ENCODE measurements at regions not wholly inside any gene's neighbourhood (a gene's known extent, or its start where the extent isn't known, plus 50 kb on each side); places are given as distances from the start of the nearest gene placed in this dataset.

GRCh38 chr10:85319826-85320225, 991.4 kb downstream of the CCSER2 start:
- H3K27me3 ChIP-seq (ENCODE audit: insufficient read depth in 3 of 3, low read length in 2 of 3): no peaks in the 10 kb centered on the region
- TF ChIP-seq, protein P1, sequence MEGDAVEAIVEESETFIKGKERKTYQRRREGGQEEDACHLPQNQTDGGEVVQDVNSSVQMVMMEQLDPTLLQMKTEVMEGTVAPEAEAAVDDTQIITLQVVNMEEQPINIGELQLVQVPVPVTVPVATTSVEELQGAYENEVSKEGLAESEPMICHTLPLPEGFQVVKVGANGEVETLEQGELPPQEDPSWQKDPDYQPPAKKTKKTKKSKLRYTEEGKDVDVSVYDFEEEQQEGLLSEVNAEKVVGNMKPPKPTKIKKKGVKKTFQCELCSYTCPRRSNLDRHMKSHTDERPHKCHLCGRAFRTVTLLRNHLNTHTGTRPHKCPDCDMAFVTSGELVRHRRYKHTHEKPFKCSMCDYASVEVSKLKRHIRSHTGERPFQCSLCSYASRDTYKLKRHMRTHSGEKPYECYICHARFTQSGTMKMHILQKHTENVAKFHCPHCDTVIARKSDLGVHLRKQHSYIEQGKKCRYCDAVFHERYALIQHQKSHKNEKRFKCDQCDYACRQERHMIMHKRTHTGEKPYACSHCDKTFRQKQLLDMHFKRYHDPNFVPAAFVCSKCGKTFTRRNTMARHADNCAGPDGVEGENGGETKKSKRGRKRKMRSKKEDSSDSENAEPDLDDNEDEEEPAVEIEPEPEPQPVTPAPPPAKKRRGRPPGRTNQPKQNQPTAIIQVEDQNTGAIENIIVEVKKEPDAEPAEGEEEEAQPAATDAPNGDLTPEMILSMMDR (IDR thresholded peaks at IDR 0.05): no peak
- intact Hi-C loops (cut with DNase I): no loop called here
- H3K4me3 ChIP-seq: no peak overlapping the region
- no peaks in the 10 kb centered on the region for H3K4me1 ChIP-seq
- H3K9me3 ChIP-seq: no peaks in the 10 kb centered on the region
- WGBS, 3 donors: 50 to 90% (median 64%) methylated on average over 2 to 3 of the region's 3 CpGs
- DNase-seq: no peak
- no peaks in the 10 kb centered on the region for H3K36me3 ChIP-seq (ENCODE audit: insufficient read depth in 1 of 2, low read depth in 1 of 2)
- no peak overlapping the region for H3K27ac ChIP-seq
- ATAC-seq: peak in 1 of 4 donors; percentile 53

DNA sequence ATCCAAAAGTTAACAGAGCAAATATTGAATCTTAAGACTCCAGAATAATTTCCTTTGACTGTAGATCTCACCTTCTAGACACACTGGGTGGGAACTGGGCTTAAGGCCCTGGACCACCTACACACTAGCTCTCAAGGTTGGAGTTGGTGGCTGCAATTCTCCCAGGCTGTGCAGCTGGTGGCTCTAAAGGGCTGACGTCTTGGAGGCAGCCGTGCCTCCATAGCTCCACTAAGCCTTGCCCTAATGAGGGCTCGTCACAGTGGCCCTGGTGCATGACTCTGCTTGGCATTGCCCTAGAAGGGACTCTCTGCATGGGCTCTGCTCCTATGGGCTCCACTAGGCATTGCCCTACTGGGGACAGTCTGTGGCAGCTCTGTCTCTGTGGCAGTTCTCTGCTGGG, 1005.2 kb downstream of the CCSER2 start:
- TF ChIP-seq, protein P1 (IDR thresholded peaks at IDR 0.05): no peak
- Histone ChIP-seq H3K36me3 (ENCODE audit: insufficient read depth in 1 of 2, low read depth in 1 of 2) (no peaks in the 10 kb centered on the region), H3K4me3 (no peak overlapping the region), H3K9me3 (no peaks in the 10 kb centered on the region), H3K4me1 (no peaks in the 10 kb centered on the region), H3K27ac (no peak overlapping the region), H3K27me3 (ENCODE audit: insufficient read depth in 3 of 3, low read length in 2 of 3) (no peaks in the 10 kb centered on the region)
- WGBS, 3 donors: 79 to 90% (median 88%) methylated on average over 3 of the region's 3 CpGs
- ATAC-seq: no peak
- no peak for DNase-seq
- intact Hi-C loops (cut with DNase I): no loop called here

DNA sequence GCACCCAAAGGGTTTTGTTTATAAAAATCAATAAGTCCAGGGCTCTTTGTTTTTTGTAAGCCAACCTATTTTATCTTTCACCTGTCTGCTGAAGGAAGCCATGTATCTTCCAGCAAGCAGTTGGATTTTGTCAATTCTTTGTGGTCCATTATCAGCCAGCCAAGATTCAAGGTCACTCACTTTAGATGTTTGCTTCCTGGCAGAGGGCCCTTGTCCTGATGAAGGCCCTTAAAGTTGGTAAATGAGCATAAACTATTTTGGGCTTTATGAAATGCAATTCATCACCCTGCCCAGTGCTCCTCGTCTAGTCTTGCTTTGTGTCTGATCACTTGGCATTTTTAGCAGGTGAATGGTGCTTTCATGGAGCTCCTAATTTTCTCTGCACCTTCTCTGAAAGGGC, 1004.2 kb downstream of the GRID1 start:
- WGBS, 3 donors: 22 to 63% (median 51%) methylated on average over 1 of the region's 1 CpG
- TF ChIP-seq, protein P1 (IDR thresholded peaks at IDR 0.05): no peak
- Histone ChIP-seq H3K4me1 (no peaks in the 10 kb centered on the region), H3K27ac (no peak overlapping the region), H3K27me3 (ENCODE audit: insufficient read depth in 3 of 3, low read length in 2 of 3) (no peaks in the 10 kb centered on the region), H3K36me3 (ENCODE audit: insufficient read depth in 1 of 2, low read depth in 1 of 2) (no peaks in the 10 kb centered on the region), H3K4me3 (no peak overlapping the region), H3K9me3 (no peaks in the 10 kb centered on the region)
- no peak for ATAC-seq
- intact Hi-C loops (cut with DNase I): no loop called here
- DNase-seq: no peak

DNA sequence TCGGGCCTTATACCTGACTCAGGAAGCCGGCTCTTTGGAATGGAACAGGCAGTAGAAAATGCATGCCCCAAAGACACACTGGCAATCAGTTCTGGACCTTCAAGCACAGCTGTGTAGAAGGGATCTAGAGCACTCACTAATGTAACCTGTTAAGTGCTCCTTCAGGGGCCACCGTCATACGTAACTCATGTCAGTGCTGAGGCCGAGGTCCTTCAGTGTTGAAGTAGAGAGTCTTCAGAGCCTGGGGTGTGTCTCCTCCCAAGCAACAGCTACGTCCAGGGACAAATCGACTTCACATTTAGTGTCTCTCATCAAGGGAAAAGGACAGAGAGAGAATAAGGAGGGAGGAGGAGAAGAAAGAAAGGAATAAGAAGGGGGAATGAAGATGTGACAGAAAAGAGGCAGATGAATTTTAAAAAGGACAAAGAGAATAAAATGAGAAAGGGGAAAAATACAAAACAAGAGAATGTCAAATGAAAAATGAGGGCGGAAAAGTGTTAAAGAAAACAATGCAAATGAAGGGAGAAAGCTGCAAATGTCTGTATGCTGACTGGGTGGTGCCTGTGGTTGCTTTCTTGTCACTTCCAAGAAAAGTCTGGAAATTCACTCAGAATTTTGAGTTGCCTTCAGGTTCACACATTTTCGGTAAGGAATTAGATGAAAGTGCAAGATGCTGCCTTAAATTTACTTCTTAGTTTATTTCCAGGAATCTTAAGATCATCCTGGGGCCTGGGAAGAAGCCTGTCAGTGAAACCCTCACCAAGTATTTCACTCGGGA, 989.4 kb downstream of the GRID1 start:
- Histone ChIP-seq H3K36me3 (ENCODE audit: insufficient read depth in 1 of 2, low read depth in 1 of 2) (no peaks in the 10 kb centered on the region), H3K4me3 (no peak overlapping the region), H3K27ac (no peak overlapping the region), H3K27me3 (ENCODE audit: insufficient read depth in 3 of 3, low read length in 2 of 3) (no peaks in the 10 kb centered on the region), H3K9me3 (no peaks in the 10 kb centered on the region), H3K4me1 (no peaks in the 10 kb centered on the region)
- WGBS, 3 donors: 73 to 77% (median 74%) methylated on average over 10 of the region's 10 CpGs
- intact Hi-C loops (cut with DNase I): no loop called here
- TF ChIP-seq, protein P1 (IDR thresholded peaks at IDR 0.05): no peak
- DNase-seq (no peak), ATAC-seq (no peak)

DNA sequence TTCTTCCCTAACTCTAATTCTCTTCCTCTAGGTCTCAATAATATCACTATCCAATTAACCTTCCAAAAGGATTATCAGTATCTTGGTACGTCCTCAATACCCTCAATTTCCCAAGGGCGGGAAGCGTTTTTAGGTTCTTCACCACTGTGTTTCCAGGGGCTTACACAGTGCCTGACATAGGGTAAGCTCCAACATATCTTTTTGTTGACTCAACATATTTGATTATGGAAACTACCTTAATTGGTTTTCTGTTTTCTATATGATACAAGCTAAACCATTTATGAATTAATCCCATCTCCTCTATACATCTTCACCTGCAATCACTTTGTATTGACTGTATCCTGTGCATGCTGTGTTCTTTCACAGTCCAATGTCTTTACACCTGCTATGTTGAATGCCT, 987.3 kb downstream of the GRID1 start:
- Histone ChIP-seq H3K27ac (no peak overlapping the region), H3K36me3 (ENCODE audit: insufficient read depth in 1 of 2, low read depth in 1 of 2) (no peaks in the 10 kb centered on the region), H3K4me3 (no peak overlapping the region), H3K9me3 (no peaks in the 10 kb centered on the region), H3K27me3 (ENCODE audit: insufficient read depth in 3 of 3, low read length in 2 of 3) (no peaks in the 10 kb centered on the region), H3K4me1 (no peaks in the 10 kb centered on the region)
- ATAC-seq (no peak), DNase-seq (no peak)
- TF ChIP-seq, protein P1 (IDR thresholded peaks at IDR 0.05): no peak
- intact Hi-C loops (cut with DNase I): no loop called here
- WGBS, 3 donors: 89 to 93% (median 91%) methylated on average over 3 of the region's 3 CpGs

All from psoas muscle (tissue), 7 donors.